Caco-2 (cell line): ENCODE measurements at regions not wholly inside any gene's neighbourhood (a gene's known extent, or its start where the extent isn't known, plus 50 kb on each side); places are given as distances from the start of the nearest gene placed in this dataset.

ENCODE experiments used
- BruUV-seq: library from RNA; stranded (reverse); fragments of 400-500 nt; replicated peaks from 2 replicates; lab custom pipeline; 2021; lab: Mats Ljungman, UMichigan
- CTCF ChIA-PET: fragments of 300-600 bp; sonication (Branson Sonifier 250); formaldehyde crosslinking; loops from one replicate; lab custom pipeline; 2022; ENCODE audit warnings: antibody characterized with exemption; lab: Charles Lee
- POLR2A ChIA-PET: fragments of 300-600 bp; sonication (Branson Sonifier 250); formaldehyde crosslinking; loops from one replicate; lab custom pipeline; 2022; ENCODE audit warnings: antibody characterized with exemption; lab: Charles Lee
- DNase-seq, 2 experiments: peaks; one replicate each; pipeline versions ENCODE4 v3.0.0 to v3.0.0-alpha.2; 2020 to 2022
- H3K27me3 ChIP-seq: replicated peaks from 2 replicates; pipeline ENCODE4 v1.6.0; 2011; ENCODE audit warnings: low read length; ENCODE audit not compliant: control insufficient read depth, insufficient read depth
- H3K36me3 ChIP-seq: 2 replicates; pipeline ENCODE4 v1.5.1; 2011; ENCODE audit warnings: low read length; ENCODE audit not compliant: control insufficient read depth, insufficient read depth
- H3K4me1 ChIP-seq: fragments of 250-450 bp; sonication (Bioruptor Pico); 2 replicates; pipeline ENCODE4 v1.5.1; 2020; ENCODE audit warnings: mild to moderate bottlenecking
- H3K4me3 ChIP-seq: 2 replicates; pipeline ENCODE4 v1.5.1; 2011; ENCODE audit warnings: low read depth, mild to moderate bottlenecking, control low read depth, low read length
- H3K9me3 ChIP-seq: fragments of 250-450 bp; sonication (Bioruptor Pico); 2 replicates; pipeline ENCODE4 v1.5.1; 2020; ENCODE audit warnings: mild to moderate bottlenecking, moderate library complexity
- H3K27ac Mint-ChIP-seq: one replicate; pipeline ENCODE4 v1.8.0; 2022; ENCODE audit warnings: mixed read lengths; ENCODE audit not compliant: unreplicated experiment
- H3K27me3 Mint-ChIP-seq: one replicate; pipeline ENCODE4 v1.8.0; 2022; ENCODE audit warnings: mixed read lengths; ENCODE audit not compliant: insufficient read depth, unreplicated experiment
- H3K36me3 Mint-ChIP-seq: one replicate; pipeline ENCODE4 v1.8.0; 2022; ENCODE audit warnings: mild to moderate bottlenecking, mixed read lengths; ENCODE audit not compliant: insufficient read depth, unreplicated experiment
- H3K4me1 Mint-ChIP-seq: one replicate; pipeline ENCODE4 v1.8.0; 2022; ENCODE audit warnings: low read depth, mixed read lengths; ENCODE audit not compliant: unreplicated experiment
- H3K4me3 Mint-ChIP-seq: one replicate; pipeline ENCODE4 v1.8.0; 2022; ENCODE audit warnings: mild to moderate bottlenecking, moderate library complexity, mixed read lengths; ENCODE audit not compliant: unreplicated experiment
- H3K9me3 Mint-ChIP-seq: one replicate; pipeline ENCODE4 v1.8.0; 2022; ENCODE audit warnings: mixed read lengths; ENCODE audit not compliant: unreplicated experiment
- CTCF ChIP-seq, 2 experiments: fragments of 200-600 bp in 1 of 2; IDR thresholded peaks; 1 replicate in 1 of 2; 2 replicates in 1 of 2; pipeline versions ENCODE4 v1.5.1 to v1.8.0; 2011 to 2022; ENCODE audit warnings: antibody characterized with exemption in 1 of 2, control low read depth in 1 of 2, inconsistent platforms in 1 of 2, low read depth in 1 of 2, low read length in 1 of 2, mild to moderate bottlenecking in 1 of 2, moderate library complexity in 1 of 2; ENCODE audit not compliant: insufficient read depth in 1 of 2, severe bottlenecking in 1 of 2, unreplicated experiment in 1 of 2
- intact Hi-C: fragments of 100-400 bp; cut with micrococcal nuclease; formaldehyde crosslinking; loops from one replicate; pipeline ENCODE4 v1.10.0; 2022; ENCODE audit not compliant: unreplicated experiment

DNA sequence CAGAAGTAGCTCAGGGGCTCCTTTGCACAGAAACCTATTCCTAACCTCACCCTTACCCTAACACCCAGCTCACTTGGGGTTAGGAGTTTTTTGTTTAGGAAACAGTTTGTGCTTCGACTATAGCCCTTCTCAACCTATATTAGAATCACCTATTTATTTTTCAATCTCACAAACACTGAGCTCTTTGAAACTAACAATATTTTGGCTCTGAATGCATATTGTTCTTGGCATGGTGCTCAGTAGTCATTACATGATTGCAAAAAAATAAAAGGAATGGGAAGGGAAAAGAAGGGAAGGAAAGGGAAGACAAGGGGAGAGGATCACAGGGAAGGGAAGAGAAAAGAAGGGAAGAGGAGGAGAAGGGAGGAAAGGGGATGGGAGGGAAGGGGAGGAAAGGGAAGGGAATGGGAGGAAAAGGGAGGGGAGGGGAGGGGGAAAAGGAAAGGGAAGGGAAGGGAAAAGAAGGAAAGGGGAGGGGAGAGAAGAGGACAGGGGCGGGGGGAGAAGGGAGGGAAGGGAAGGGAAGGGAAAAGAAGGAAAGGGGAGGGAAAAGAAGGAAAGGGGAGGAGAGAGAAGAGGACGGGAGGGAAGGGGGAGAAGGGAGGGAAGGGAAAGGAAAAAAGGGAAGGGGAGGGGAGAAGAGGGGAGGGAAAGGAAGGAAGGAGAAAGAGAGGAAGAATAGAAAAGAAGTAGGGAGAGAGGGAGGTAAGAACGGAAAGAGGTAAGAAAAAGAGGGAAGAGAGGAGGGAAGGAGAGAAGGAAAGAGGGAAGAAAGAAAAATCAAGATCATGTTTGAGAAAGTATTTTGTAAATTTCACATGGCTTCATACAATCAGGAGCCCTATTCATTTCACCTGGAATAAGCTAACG is 484.1 kb upstream of the NFIA start:
- CTCF ChIA-PET = no interaction called here
- intact Hi-C loops = no loop called here
- Histone ChIP-seq H3K36me3 (no peaks in the 10 kb centered on the region), H3K4me3 (no peak overlapping the region), H3K9me3 (no peaks in the 10 kb centered on the region), H3K4me1 (no peaks in the 10 kb centered on the region), H3K27me3 (no peaks in the 10 kb centered on the region)
- peaks cover under 1% of the 10 kb centered on the region for H3K9me3 Mint-ChIP-seq
- H3K4me1 Mint-ChIP-seq = no peaks in the 10 kb centered on the region
- H3K36me3 Mint-ChIP-seq = no peaks in the 10 kb centered on the region
- BruUV-seq = no TSS peak
- no peak overlapping the region for H3K27ac Mint-ChIP-seq
- no peak overlapping the region for H3K4me3 Mint-ChIP-seq
- POLR2A ChIA-PET = no interaction called here
- no peak for TF ChIP-seq CTCF (IDR thresholded peaks at IDR 0.05; ENCODE audit: insufficient read depth in 1 of 2, low read depth in 1 of 2, low read length in 1 of 2, severe bottlenecking in 1 of 2, unreplicated experiment in 1 of 2)
- DNase-seq = no peak
- H3K27me3 Mint-ChIP-seq = no peaks in the 10 kb centered on the region

DNA sequence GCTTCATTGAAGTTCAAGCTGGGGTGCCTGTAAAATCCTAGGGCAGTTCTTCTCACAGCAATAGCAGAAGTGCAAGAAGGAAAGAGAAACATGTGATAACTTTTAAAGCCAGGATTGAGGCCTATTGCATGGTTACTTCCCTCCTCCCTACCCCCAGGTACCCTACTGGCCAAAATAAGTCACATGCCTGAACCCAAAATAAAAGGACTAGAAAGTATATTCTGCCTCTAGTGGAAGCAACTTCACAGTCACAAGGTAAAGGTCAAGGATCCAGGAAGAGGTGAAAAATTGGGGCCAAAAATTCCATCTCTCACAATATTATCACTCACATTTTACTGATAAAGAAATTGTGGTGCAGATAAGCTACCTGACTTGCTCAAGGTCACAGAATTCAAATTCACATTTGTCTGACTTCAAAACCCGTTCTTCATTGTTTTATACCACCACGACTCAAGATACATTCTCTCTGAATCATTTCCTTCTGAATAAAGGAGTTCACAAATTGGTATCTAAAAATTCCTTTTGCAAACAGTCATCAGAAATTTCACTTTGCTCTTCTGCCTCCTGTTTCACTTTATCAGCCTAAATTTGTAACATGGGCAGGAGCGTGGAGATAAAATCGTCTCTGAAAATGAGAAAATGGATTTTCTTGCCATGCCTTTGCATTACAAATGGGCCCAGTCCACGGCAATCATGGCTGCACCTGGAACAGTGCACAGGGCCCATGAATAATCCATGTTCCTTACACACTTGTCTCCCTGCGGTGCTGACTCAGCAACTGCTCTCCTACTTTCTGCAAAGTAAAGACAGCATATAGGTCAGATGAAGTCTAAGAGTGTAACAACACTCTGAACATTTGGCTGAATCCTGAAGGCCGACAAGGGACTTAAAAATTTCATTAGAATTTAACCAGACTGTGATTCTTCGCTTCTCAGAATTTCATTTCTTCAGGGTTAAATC is 485.3 kb upstream of the NFIA start:
- CTCF ChIA-PET = no interaction called here
- H3K27me3 Mint-ChIP-seq = no peaks in the 10 kb centered on the region
- TF ChIP-seq CTCF (IDR thresholded peaks at IDR 0.05; ENCODE audit: insufficient read depth in 1 of 2, low read depth in 1 of 2, low read length in 1 of 2, severe bottlenecking in 1 of 2, unreplicated experiment in 1 of 2) = no peak

DNA sequence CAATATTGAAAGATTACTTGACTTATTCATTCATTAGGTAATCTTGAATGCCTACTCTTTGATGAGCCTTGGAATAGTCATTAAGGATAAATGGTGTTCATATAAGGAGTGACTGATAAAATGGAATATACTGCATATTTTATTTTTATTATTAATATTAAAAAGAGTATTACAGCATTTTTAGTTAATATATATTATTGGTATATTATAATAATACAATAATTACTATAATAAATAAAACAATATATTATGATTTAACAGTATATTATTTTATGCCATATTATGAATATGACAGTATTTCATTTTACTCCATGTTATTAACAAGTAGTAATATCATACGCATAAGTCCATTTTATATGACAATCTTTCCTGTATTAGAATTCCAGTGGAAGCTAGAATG is 490.8 kb upstream of the NFIA start:
- Mint-ChIP-seq H3K9me3 (no peaks in the 10 kb centered on the region), H3K36me3 (no peaks in the 10 kb centered on the region), H3K27me3 (no peaks in the 10 kb centered on the region), H3K4me1 (no peaks in the 10 kb centered on the region), H3K27ac (no peak overlapping the region), H3K4me3 (no peak overlapping the region)
- H3K4me1 ChIP-seq = no peaks in the 10 kb centered on the region
- no peak for DNase-seq
- H3K9me3 ChIP-seq = no peaks in the 10 kb centered on the region
- H3K4me3 ChIP-seq = no peak overlapping the region
- no peaks in the 10 kb centered on the region for H3K27me3 ChIP-seq
- CTCF ChIA-PET = no interaction called here
- BruUV-seq = no TSS peak
- TF ChIP-seq CTCF (IDR thresholded peaks at IDR 0.05; ENCODE audit: insufficient read depth in 1 of 2, low read depth in 1 of 2, low read length in 1 of 2, severe bottlenecking in 1 of 2, unreplicated experiment in 1 of 2) = no peak
- intact Hi-C loops = no loop called here
- POLR2A ChIA-PET = no interaction called here
- no peaks in the 10 kb centered on the region for H3K36me3 ChIP-seq

More for the DNA sequence above, 485.3 kb upstream of the NFIA start:
- intact Hi-C loops = no loop called here
- H3K36me3 ChIP-seq = no peaks in the 10 kb centered on the region
- H3K9me3 Mint-ChIP-seq = no peaks in the 10 kb centered on the region
- no peak overlapping the region for H3K27ac Mint-ChIP-seq
- H3K4me3 ChIP-seq = no peak overlapping the region
- no peaks in the 10 kb centered on the region for H3K27me3 ChIP-seq
- no TSS peak for BruUV-seq
- H3K36me3 Mint-ChIP-seq = no peaks in the 10 kb centered on the region
- no peaks in the 10 kb centered on the region for H3K9me3 ChIP-seq
- H3K4me1 Mint-ChIP-seq = no peaks in the 10 kb centered on the region
- POLR2A ChIA-PET = no interaction called here
- H3K4me1 ChIP-seq = no peaks in the 10 kb centered on the region
- no peak for DNase-seq
- no peak overlapping the region for H3K4me3 Mint-ChIP-seq
